HG03280 (cell line): ENCODE measurements at regions not wholly inside any gene's neighbourhood (a gene's known extent, or its start where the extent isn't known, plus 50 kb on each side); places are given as distances from the start of the nearest gene placed in this dataset.

ENCODE experiments used
- ATAC-seq: cut with Tn5 transposase; IDR thresholded peaks from one replicate; pipeline ENCODE4 v1.9.1; 2021; ENCODE audit warnings: mild to moderate bottlenecking, moderate library complexity; ENCODE audit not compliant: unreplicated experiment

- no peak for ATAC-seq
Observed at GRCh38 chr2:76274160-76274559, 563.4 kb upstream of the GCFC2 start.

- no peak for ATAC-seq
Observed at GRCh38 chr2:76270096-76270710, 559.5 kb upstream of the GCFC2 start.

GRCh38 chr2:76268902-76269620, 558.3 kb upstream of the GCFC2 start:
- no peak for ATAC-seq

GRCh38 chr2:76268484-76268883, 557.8 kb upstream of the GCFC2 start:
- no peak for ATAC-seq

- no peak for ATAC-seq
Observed at GRCh38 chr2:76257802-76258201, 547.1 kb upstream of the GCFC2 start.

GRCh38 chr2:76256458-76257088, 545.9 kb upstream of the GCFC2 start:
- no peak for ATAC-seq

- ATAC-seq: no peak
Observed at GRCh38 chr2:76252704-76253103, 542.0 kb upstream of the GCFC2 start.

- no peak for ATAC-seq
Observed at GRCh38 chr2:76251342-76251741, 540.6 kb upstream of the GCFC2 start.

- ATAC-seq: no peak
Observed at GRCh38 chr2:76247006-76247405, 536.3 kb upstream of the GCFC2 start.

GRCh38 chr2:76211991-76212985, 501.6 kb upstream of the GCFC2 start:
- no peak for ATAC-seq

- ATAC-seq: no peak
Observed at GRCh38 chr2:76210551-76210950, 499.8 kb upstream of the GCFC2 start.

GRCh38 chr2:76204048-76204447, 493.3 kb upstream of the GCFC2 start:
- ATAC-seq: no peak

GRCh38 chr2:76202866-76203265, 492.2 kb upstream of the GCFC2 start:
- no peak for ATAC-seq

- peak; percentile 58 for ATAC-seq
Observed at GRCh38 chr2:76197842-76198448, 487.2 kb upstream of the GCFC2 start.

GRCh38 chr2:76197428-76197827, 486.7 kb upstream of the GCFC2 start:
- ATAC-seq: no peak

- no peak for ATAC-seq
Observed at GRCh38 chr2:76194031-76194775, 483.5 kb upstream of the GCFC2 start.

- no peak for ATAC-seq
Observed at GRCh38 chr2:76193089-76193488, 482.4 kb upstream of the GCFC2 start.

- ATAC-seq: no peak
Observed at GRCh38 chr2:76188334-76189008, 477.8 kb upstream of the GCFC2 start.

- ATAC-seq: no peak
Observed at GRCh38 chr2:76187415-76187814, 476.7 kb upstream of the GCFC2 start.
